Activated CD8-positive, alpha-beta memory T cell treated with anti-CD3 and anti-CD28 coated beads, Interleukin-2, amount 50 U/mL, for 4 hours (primary cell): ENCODE measurements at regions not wholly inside any gene's neighbourhood (a gene's known extent, or its start where the extent isn't known, plus 50 kb on each side); places are given as distances from the start of the nearest gene placed in this dataset.
"Not testable (repeated sequence)": the region's sequence is repeated elsewhere in the genome, so short reads cannot be mapped to it uniquely, and the experiment has no call there.

Source experiments
- DNase-seq: peaks from one replicate; pipeline ENCODE4 v3.0.0-alpha.2; 2020

DNA sequence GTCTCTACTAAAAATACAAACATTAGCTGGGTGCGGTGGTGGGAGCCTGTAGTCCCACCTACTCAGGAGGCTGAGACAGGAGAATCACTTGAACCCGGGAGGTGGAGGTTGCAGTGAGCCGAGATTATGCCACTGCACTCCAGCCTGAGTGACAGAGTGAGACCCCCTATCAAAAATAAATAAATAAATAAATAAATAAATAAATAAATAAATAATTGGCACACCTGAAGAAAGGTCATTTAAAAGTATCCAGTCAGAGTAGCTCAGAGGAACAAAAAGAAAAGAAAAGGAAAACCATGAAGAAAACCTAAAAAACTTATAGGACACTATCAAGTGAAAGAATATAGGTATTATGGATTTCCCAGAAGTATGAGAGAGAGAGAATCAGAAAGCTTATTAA is 330.1 kb upstream of the AR start:
- DNase-seq, result not testable (repeated sequence)

DNA sequence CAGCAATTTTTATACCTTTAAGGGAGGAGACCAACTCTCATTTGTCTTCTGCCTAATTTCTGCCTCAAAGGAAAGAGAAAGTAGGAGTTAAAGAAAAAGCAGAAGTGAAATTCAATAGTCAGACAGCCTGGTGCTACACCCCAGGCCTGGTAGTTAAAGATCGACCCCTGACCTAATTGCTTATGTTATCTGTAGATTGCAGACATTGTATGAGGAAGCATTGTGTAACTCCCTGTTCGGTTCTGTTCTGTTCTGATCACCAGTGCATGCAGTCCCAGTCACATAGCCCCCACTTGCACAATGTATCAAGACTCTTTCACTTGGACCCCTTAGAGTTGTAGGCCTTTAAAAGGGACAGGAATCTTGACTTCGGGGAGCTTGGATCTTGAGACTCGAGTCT is 335.9 kb upstream of the AR start:
- no peak for DNase-seq

DNA sequence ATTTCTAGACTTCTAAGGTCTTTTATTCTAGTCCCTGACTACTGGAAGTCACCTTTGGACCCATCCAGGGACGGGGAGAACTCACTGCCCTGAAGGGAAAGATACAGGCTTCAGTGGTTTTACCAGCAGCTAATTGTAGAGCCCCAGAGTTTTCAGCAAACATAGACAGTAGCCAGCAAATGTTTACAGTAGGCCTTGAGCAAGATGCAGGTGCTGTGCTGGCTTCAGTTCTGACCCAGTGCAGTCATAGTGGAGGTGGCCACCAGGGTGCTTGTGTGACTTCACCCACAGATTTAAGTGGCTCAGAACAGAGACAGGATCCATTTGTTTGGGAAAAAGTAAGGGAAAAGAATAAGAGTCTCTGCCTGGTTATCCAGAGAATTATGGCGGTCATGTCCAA is 384.4 kb upstream of the AR start:
- no peak for DNase-seq

DNA sequence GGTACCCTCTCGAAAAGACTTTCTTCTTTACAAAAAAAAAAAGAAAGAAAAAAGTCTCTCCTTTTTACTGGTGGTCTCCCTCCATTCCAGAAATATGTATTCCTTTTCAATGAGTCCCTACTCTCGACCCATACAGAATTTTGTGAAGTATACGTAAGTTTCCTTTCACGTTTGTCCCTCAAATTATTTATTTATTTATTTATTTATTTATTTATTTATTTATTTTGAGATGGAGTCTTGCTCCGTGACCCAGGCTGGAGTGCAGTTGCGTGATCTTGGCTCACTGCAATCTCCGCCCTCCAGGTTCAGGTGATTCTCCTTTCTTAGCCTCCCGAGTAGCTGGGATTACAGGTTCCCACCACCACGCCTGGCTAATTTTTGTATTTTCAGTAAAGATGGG is 429.2 kb upstream of the AR start:
- no peak for DNase-seq

DNA sequence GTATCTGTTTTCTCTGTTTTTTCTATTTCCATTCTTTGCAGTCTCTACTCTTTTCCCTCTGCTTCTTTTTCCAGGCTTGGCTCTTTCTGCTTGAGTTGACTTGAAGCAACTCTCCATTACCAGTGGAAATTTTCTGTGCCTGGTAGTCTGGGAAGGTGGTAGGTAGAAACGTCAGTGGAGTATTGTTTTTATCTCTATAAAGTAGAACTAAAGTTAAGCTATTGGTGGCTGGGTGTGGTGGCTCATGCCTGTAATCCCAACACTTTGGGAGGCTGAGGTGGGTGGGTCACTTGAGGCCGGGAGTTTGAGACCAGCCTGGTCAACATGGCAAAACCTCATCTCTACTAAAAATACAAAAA is 438.1 kb upstream of the AR start:
- no peak for DNase-seq

DNA sequence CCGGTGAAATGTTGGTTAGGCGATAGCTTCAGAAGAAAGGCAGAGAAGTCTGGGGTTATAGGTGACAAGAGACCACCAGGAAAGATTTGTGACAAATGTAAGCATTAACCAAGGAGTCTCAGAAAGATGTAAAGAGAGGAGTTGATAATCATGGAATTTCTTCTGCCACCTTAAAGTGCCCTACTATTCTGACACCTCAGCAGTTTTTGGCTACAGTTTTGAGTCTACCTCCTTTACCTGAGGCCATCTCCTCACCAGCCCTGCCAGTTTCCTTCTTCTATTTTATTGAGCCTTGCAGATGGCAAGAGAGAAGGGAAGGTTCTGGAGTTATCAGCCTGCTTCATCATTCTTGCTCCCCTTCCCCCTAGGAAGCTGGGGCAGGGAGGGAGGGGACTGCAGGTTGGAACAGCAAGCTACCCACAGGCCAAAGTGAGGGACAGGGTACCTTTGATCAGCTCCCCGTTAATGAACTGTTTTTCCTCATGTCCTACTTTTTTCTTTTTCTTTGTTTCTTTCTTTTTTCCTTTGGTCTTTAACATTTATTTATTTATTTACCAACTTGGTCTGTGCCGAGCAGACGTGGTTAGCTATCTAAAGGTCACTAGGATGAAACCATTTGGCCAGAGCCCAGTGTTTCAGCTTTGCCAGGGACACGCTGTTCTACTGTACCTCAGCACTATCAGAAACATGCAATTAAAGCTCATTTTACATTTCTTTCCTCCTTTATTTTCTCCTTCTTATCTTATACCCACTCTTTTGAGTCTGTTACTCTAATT is 438.7 kb upstream of the AR start:
- no peak for DNase-seq

DNA sequence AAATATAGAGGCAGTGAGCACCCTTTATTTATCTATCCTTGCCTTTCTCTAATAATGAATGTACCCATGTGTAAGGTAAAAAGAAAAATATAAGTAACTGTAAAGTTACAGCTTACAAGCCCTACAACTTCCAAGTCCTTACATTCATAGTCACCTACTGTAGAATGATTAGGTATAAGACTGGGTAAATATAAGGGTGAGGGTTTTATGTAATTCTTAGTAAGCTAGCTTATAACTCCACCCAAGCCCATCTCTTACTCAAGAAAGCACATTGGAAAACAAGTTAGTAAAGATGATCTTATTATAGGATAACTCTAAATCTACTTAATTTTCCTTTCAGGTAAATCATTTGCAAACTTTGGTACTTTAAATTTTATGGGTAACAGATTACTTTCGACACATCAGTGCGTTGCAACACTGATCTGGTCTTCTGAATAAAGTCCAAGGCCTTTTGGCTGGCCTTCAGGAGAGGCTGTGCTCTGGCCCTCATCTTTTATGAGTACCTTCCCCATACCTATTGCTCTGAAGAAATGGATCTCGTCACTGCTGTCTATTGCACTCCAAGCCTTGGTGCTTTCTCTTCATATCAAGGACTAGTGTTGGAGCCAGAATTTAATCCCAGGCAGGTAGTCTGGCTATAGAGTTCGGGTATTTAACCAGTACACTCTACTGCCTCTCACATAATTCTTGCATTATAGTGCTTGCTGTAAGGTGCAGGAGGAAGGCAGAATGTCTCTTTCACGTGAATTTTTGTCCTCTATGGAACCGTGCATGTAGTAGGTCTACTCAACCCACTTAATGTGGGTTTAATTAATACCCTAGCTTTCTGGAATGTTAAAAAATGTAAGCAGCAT is 443.6 kb upstream of the AR start:
- DNase-seq, result no peak

DNA sequence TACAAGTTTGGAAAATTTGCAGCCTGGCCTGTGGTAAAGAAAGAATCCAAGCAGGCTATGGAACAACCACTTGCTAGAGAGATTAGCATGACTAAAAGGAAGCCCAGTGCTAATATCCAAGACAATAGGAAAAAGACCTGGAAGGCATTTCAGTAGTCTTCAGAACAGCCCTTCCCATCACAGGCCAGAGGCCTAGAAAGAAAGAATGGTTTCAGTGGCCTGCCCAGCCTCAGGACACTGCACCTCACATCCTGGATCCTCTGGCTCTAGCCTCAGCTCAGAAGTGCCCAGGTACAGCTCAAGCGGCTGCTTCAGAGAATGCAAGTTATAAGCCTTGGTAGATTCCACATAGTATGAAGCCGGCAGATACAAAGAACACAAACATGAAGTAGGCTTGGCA is 449.8 kb upstream of the AR start:
- no peak for DNase-seq

DNA sequence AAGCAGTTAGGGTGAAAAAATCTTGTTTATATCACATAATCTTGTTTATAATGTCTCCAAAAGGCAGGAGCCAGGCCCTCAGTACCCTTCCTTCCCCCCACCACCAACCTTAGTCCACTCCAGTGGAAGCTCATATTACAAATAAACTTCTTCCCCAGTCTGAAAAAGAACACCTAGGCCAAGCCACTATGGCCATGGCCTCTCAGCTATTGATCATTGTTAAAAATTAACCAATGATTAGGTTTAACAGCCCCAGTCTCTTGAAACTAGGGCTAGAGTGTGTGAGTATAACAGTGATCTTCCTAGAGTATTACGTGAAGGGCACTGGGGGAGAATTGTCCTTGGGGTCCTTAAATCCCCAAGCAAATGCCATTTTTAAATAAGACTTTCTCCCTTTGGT is 411.9 kb upstream of the EDA2R start:
- no peak for DNase-seq

DNA sequence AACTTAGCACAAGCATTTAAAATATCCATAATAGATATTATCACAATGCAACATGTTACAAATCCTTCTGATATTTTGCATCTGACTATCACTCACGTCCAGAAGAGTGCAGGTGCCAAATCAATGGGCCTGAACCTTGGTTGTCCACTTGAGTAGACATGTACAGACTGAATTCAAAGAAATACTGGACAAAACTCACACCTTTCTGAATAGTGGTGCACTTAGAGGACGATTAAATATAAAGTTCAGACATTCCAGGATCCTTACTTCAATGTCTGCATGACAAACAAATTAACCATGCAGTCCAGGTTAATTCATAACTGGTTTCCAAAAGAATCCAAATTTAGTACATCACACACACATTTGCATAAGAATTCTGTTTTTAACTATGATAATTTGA is 406.0 kb upstream of the EDA2R start:
- no peak for DNase-seq

DNA sequence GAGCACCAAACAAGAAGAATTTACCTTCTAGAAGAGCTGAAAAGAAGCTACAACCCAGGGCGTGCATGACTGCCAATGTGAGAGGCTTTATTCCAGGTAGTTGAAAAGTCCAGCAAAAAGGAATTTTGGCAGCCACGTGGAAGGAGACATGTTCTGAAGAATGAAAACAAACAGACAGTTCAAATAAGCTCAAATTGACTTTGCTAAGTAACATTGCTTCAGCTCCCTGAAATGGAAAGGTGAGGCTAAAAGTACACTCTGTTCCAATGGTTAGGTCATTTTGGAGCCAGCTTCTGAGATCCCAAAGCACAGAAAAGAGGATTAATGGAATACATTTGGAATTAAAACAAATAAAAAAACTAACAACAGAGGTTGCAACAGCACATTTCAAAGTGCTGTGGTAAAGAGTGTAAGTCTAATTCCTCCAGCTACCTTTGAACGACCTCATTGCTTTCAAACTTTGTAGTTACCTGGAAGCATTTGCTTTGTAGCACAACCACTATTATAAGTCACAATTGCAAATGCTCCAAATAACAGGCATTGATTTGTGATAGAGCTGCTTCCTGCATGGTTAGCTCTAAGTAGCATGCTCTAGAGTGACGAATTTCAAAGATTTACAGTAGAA is 405.3 kb upstream of the EDA2R start:
- DNase-seq, result no peak

DNA sequence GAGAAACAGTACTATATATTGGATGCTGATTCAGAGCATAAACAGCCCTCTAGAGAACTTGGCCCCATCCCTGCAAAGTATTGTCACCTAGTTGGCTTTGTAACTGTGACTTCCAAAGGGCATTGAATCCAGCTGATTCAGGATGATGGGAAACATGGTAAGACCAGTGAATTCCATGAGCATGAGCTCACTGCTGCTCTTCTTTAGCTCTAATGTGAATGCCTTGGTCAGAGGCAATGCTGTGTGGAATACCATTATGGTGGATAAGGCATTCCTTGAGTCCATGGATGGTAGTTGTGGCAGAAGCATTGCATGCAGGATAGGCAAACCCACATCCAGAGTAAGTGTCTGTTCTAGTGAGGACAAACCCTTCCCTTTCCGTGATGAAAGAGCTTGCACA is 365.6 kb upstream of the EDA2R start:
- no peak for DNase-seq

DNA sequence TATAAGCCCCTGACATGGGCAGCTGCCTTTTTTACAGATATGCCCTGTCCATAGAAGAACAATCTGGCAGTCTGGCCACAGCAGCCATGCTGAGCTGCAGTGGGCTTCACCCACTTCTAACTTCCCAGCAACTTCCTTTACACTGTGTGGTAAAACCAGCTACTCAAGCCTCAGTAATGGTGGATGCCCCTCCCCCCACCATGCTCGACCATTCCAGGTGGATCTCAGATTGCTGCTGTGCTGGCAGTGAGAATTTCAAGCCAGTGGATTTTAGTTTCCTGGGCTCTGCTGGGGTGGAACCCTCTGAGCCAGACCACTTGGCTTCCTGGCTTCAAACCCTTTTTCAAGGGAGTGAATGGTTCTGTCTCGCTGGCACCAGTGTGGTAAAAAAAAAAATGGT is 355.9 kb upstream of the EDA2R start:
- DNase-seq, result no peak

DNA sequence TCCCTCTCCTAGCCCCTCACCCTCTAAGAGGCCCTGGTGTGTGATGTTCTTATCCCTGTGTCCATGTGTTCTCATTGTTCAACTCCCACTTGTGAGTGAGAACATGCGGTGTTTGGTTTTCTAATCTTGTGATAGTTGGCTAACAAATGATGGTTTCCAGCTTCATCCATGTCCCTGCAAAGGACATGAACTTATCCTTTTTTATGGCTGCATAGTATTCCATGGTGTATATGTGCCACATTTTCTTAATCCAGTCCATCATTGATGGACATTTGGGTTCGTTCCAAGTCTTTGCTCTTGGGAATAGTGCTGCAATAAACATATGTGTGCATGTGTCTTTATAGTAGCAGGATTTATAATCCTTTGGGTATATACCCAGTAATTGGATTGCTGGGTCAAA is 353.2 kb upstream of the EDA2R start:
- not testable (repeated sequence) for DNase-seq

DNA sequence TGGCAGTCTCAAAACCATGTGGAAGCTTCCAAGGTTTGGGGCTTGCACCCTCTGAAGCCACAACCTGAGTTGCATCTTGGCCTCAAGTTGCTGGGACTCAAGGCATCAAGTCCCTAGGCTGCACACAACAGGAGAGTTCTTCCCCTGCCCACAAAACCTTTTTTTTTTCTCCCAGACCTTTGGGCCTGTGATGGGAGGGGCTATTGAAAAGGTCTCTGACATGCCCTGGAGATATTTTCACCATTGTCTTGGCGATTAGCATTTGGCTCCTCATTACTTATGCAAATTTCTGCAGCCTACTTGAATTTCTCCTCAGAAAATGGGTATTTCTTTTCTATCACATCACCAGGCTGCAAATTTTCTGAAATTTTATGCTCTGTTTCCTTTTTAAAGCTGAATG is 349.5 kb upstream of the EDA2R start:
- no peak for DNase-seq

DNA sequence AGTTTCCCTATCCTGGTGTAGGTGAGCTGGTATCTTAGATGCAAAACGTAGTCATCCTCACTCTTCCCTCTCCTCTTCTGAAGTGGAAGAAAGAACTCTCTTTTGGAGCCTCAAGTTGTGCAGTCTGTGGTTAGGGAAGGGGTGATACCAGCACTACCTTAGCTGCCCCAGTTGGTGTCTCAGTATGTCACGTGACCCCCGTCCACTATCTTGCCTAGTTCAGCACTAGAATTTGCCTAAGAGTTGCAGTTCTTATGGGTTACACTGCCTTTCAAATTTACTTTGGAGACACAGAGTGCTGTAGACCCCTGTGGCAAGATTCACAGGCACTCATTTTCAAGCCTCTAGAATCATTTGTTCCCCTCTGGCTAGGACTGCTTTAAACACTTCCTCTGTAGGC is 322.8 kb upstream of the EDA2R start:
- DNase-seq, result no peak

DNA sequence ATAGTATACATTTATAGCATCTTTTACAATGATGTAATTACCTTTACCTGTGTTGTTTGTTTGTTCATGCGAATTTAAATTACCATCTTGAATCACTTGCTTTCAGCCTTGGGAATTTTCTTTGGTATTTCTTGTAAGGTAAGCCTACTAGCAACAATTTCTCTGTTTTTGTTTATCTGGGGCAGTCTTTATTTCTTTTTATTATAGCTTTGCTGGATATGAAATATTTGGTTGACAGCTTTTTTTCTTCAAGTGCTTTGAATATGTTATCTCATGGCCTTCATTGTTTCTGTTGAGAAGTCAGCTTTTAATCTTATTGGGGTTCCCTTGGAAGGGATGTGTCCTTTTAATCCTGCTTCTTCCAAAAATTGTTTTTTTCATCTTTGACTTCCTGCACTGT is 292.8 kb upstream of the EDA2R start:
- DNase-seq, result no peak

DNA sequence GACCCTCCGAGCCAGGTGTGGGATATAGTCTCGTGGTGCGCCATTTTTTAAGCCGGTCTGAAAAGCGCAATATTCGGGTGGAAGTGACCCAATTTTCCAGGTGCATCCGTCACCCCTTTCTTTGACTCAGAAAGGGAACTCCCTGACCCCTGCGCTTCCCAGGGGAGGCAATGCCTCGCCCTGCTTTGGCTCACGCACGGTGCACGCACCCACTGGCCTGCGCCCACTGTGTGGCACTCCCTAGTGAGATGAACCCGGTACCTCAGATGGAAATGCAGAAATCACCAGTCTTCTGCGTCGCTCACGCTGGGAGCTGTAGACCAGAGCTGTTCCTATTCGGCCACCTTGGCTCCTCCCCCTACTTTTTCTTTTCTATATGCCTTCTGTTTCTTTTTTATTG is 291.6 kb upstream of the EDA2R start:
- not testable (repeated sequence) for DNase-seq

DNA sequence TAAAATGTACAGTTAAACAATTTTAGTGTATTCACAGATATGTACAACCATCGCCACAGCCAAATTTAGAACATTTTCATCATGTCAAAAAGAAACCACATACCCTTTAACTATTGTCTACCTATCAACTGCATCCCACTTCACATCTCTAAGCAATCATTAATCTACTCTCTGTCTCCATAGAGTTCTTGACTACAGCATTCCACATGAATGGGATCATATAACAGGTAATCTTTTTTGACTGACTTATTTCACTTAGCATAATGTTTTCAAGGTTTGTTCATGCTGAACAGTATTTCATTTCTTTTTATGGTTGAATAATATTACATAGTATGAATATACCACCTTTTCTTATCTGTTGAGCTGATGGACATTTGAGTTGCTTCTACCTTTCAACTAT is 281.4 kb upstream of the EDA2R start:
- no peak for DNase-seq

DNA sequence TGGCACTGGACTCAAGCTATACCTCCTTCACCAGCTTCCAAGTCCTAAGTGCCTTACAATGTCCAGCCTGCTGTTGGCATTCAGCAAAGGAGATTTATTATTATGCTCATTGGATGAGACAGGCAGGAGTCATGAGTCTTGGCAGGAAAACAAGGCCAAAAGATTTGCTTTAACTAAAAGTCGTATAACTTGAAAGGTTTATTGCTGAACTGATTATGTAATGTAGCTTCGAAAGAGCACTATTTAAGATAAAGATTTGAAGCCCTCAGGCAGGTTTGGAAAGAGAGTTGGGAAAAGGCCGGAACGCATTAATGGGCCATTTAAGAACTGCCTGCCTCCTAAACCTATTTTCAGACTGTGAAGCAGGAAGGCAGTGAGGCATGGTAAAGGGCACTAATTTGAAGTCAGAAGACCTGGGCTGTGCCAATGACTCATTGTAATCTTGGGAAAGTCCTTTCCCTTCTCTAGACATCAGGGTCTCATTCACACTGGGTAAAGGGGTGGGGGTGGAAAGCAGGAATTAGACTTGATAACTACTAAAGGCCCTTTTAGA is 280.5 kb upstream of the EDA2R start:
- no peak for DNase-seq

DNA sequence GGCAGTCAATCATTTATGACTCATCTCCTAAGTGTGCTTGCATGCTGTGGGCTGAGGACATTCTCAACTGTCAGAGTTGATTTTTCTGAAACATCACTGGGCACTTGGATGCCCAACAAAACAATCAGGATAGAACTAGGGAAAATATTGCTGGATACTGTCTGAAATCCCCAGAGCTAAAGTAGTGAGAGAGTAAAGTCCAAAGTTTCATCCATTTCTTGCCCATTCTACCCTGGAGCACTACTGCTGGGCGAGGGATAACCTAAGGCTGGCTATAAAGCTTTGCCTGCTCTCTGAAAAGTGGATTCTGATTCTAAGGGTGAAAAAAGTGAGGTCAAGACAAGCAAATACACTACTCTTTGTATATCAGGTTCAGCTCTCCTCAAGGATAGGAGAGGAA is 279.6 kb upstream of the EDA2R start:
- no peak for DNase-seq

DNA sequence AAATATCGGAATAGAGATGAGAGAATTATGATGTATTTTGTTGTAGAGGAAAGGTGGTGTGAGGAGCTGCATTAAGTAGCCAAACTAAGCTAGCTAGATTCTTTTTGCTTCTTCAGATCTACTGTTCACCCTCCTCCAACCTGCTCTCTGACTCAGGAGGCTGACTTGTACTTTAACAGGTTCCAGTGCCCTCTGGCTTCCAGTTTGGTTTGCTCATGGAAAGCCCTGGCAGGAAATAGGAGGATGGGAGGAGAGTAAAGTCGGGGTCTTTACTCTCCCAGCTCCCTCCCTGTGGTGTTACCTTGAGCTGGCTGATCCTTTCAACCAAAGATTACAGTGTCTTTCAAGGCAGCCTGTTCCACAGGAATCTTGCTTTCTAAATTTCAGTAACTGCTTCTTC is 277.0 kb upstream of the EDA2R start:
- no peak for DNase-seq

DNA sequence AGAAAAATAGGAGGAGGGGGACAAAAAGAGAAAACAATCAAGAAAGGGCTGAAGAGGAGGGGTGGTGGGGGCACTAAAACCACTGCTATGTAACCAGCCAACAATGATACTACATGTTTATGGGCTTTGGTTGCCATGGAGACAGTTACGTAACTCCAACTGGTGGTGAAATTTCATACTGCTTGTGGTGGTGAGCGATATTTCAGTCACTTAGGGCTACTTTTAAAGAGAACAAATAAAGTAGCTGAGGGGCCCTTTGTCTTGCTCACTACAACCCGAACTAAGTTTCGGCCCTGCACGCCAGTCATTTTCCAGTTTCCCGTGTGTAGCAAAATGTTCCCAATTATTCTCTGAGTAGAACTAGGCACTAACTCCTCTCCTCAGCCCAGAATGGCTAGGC is 275.2 kb upstream of the EDA2R start:
- DNase-seq, result no peak

DNA sequence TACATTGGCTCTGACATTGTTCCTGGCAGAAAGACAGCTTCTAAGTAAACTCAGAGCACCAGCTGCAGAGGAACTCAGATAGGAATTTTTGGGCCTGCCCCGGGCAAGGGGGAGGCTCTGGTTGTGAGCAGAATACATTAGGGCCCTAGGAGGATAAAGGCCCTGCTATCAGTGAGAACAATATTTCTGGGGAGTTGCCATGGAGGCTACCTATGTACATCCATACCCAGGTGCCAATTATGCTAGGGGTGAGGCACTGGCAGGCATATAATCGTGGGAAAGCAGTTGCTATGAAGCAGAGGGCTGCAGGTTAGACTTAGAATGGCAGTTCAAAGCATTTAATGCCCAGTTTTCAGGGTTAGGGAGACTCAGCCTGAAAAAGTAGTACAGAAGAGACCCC is 273.5 kb upstream of the EDA2R start:
- no peak for DNase-seq
